A673 (cell line): ENCODE measurements at regions not wholly inside any gene's neighbourhood (a gene's known extent, or its start where the extent isn't known, plus 50 kb on each side); places are given as distances from the start of the nearest gene placed in this dataset.

Experiments
- BruUV-seq: library from RNA; stranded (reverse); fragments of 400-500 nt; replicated peaks from 2 replicates; lab custom pipeline; 2021; lab: Mats Ljungman, UMichigan
- CTCF ChIA-PET: fragments of 300-600 bp; sonication (Branson Sonifier 250); formaldehyde crosslinking; loops from one replicate; lab custom pipeline; 2022; ENCODE audit warnings: antibody characterized with exemption; lab: Charles Lee
- POLR2A ChIA-PET: fragments of 300-600 bp; sonication (Branson Sonifier 250); formaldehyde crosslinking; loops from one replicate; lab custom pipeline; 2022; ENCODE audit warnings: antibody characterized with exemption; ENCODE audit not compliant: low non-redundant PET; lab: Charles Lee
- DNase-seq: peaks from one replicate; pipeline ENCODE4 v3.0.0-alpha.2; 2015; ENCODE audit warnings: low spot score
- H3K27ac ChIP-seq: fragments of 200-600 bp; sonication (generic); 2 replicates; pipeline ENCODE4 v1.5.1; 2016; ENCODE audit warnings: mixed run types, low read depth, mild to moderate bottlenecking, mixed read lengths, antibody characterized with exemption, low read length; ENCODE audit not compliant: poor library complexity, severe bottlenecking
- H3K27me3 ChIP-seq: fragments of 200-600 bp; sonication (generic); replicated peaks from 2 replicates; pipeline ENCODE4 v1.6.1; 2017; ENCODE audit warnings: mixed run types, low read depth, mild to moderate bottlenecking, mixed read lengths, antibody characterized with exemption, low read length; ENCODE audit not compliant: insufficient read depth, poor library complexity
- H3K36me3 ChIP-seq: fragments of 200-600 bp; sonication (generic); 2 replicates; pipeline ENCODE4 v1.6.1; 2016; ENCODE audit warnings: mixed run types, mild to moderate bottlenecking, mixed read lengths, antibody characterized with exemption, low read length; ENCODE audit not compliant: insufficient read depth, poor library complexity, severe bottlenecking
- H3K4me1 ChIP-seq: fragments of 200-600 bp; sonication (generic); 2 replicates; pipeline ENCODE4 v1.6.1; 2017; ENCODE audit warnings: mixed run types, mild to moderate bottlenecking, mixed read lengths, antibody characterized with exemption, low read length; ENCODE audit not compliant: insufficient read depth, poor library complexity, severe bottlenecking
- H3K4me3 ChIP-seq: fragments of 200-600 bp; sonication (generic); 2 replicates; pipeline ENCODE4 v1.5.1; 2016; ENCODE audit warnings: low read depth, mixed run types, mild to moderate bottlenecking, mixed read lengths, low read length; ENCODE audit not compliant: poor library complexity, severe bottlenecking
- H3K9me3 ChIP-seq: fragments of 200-600 bp; sonication (generic); 2 replicates; pipeline ENCODE4 v1.6.1; 2016; ENCODE audit warnings: mixed run types, low read depth, mild to moderate bottlenecking, mixed read lengths, antibody characterized with exemption, low read length; ENCODE audit not compliant: poor library complexity, severe bottlenecking
- EZH2 ChIP-seq: fragments of 200-600 bp; sonication (generic); IDR thresholded peaks from 2 replicates; pipeline ENCODE4 v1.6.1; 2017; ENCODE audit warnings: borderline replicate concordance, low read depth, mild to moderate bottlenecking, mixed read lengths, antibody characterized with exemption, low read length; ENCODE audit not compliant: poor library complexity, severe bottlenecking
- intact Hi-C: fragments of 100-400 bp; cut with micrococcal nuclease; formaldehyde crosslinking; loops from one replicate; pipeline ENCODE4 v1.10.0; 2022; ENCODE audit not compliant: unreplicated experiment
- TF ChIP-seq, protein P1 (sequence below): fragments of 300-800, 200-600 bp; sonication (generic); conservative IDR thresholded peaks from 2 replicates; pipeline ENCODE4 v1.5.1; 2017; ENCODE audit warnings: low read depth, mild to moderate bottlenecking, antibody characterized with exemption, low read length, moderate library complexity, mixed read lengths

DNA sequence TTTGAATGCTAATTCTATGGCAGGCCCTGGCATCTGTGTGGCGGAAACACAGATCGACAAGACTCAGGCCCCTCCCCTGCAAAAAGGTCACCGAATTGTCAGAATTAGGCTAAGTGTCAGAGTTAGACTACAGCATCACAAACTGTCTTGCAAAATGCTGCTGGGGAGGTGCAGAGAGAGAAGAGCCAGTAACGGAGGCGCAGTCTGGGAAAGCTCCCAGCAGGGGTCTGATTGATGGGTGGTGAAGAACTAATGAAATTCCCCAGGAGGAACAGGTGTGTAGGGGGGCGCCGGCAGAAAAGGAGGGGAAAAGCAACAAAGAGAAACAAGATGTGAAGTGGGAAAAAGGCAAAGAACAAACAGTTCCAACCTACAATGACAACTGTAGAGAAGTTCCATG is 72.7 kb upstream of the TAMM41 start:
- ChIA-PET CTCF (no interaction called here), POLR2A (no interaction called here)
- Histone ChIP-seq H3K36me3 (no peaks in the 10 kb centered on the region), H3K27me3 (peaks cover 5% of the 10 kb centered on the region), H3K27ac (no peak overlapping the region), H3K4me3 (no peak overlapping the region), H3K9me3 (no peaks in the 10 kb centered on the region), H3K4me1 (no peaks in the 10 kb centered on the region)
- no peak for DNase-seq
- BruUV-seq = no TSS peak
- TF ChIP-seq, protein P1, sequence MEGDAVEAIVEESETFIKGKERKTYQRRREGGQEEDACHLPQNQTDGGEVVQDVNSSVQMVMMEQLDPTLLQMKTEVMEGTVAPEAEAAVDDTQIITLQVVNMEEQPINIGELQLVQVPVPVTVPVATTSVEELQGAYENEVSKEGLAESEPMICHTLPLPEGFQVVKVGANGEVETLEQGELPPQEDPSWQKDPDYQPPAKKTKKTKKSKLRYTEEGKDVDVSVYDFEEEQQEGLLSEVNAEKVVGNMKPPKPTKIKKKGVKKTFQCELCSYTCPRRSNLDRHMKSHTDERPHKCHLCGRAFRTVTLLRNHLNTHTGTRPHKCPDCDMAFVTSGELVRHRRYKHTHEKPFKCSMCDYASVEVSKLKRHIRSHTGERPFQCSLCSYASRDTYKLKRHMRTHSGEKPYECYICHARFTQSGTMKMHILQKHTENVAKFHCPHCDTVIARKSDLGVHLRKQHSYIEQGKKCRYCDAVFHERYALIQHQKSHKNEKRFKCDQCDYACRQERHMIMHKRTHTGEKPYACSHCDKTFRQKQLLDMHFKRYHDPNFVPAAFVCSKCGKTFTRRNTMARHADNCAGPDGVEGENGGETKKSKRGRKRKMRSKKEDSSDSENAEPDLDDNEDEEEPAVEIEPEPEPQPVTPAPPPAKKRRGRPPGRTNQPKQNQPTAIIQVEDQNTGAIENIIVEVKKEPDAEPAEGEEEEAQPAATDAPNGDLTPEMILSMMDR = no peak
- no peak for TF ChIP-seq EZH2
- intact Hi-C loops = no loop called here

DNA sequence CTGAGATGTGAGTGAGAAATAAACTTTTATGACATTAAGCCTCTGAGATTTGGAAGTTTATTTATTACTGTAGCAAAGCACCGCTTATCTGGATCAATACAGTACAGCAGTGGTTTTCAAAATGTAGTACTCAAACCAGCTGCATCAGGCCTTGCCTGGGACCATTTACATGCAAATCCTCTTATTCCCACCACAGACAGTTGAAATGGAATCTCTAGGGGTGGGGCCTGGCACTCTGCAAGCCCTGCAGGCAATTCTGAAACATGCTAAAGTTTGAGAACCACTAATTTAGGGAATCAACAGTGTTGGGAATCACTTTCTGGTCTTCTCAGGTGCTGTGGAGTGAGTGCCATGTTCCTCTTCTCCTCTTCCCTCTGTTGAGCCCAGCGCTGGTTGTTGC is 77.8 kb upstream of the TAMM41 start:
- no TSS peak for BruUV-seq
- H3K9me3 ChIP-seq = no peaks in the 10 kb centered on the region
- intact Hi-C loops = no loop called here
- H3K27ac ChIP-seq = no peak overlapping the region
- CTCF ChIA-PET = no interaction called here
- no peaks in the 10 kb centered on the region for H3K4me1 ChIP-seq
- DNase-seq = no peak
- peaks cover 26% of the 10 kb centered on the region for H3K27me3 ChIP-seq
- no peak for TF ChIP-seq EZH2
- TF ChIP-seq, protein P1 = no peak
- H3K36me3 ChIP-seq = no peaks in the 10 kb centered on the region
- POLR2A ChIA-PET = no interaction called here
- no peak overlapping the region for H3K4me3 ChIP-seq

DNA sequence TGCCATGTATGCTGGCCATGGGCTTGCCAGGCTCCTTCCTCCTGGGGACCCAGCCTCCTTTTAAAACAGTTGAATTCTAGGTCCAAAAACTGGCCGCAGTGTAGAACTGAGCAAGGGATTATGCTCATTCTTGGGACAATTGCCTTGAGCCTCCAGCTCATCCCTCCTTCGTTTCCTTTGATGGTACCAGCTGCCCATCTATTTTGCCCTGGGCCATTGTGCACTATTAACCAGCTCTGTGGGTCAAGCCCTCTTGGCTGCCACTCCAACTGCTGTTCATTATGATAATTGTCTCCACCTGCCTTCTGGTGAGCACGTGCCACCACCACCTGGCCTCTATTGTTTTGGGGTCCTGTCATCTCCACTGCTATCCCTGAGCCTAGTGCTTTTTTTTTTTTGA is 75.8 kb upstream of the SYN2 start:
- no peaks in the 10 kb centered on the region for H3K36me3 ChIP-seq
- no peak for TF ChIP-seq EZH2
- TF ChIP-seq, protein P1 = no peak
- no TSS peak for BruUV-seq
- no peaks in the 10 kb centered on the region for H3K9me3 ChIP-seq
- peaks cover 26% of the 10 kb centered on the region for H3K27me3 ChIP-seq
- H3K27ac ChIP-seq = no peak overlapping the region
- ChIA-PET CTCF (no interaction called here), POLR2A (no interaction called here)
- no peak for DNase-seq
- no peak overlapping the region for H3K4me3 ChIP-seq
- no peaks in the 10 kb centered on the region for H3K4me1 ChIP-seq
- intact Hi-C loops = no loop called here
